OCI-LY1 (cell line): ENCODE measurements at regions not wholly inside any gene's neighbourhood (a gene's known extent, or its start where the extent isn't known, plus 50 kb on each side); places are given as distances from the start of the nearest gene placed in this dataset.

Source experiments
- H2AFZ ChIP-seq: fragments of 200-600 bp; sonication (generic), shearing (Covaris generic); 2 replicates; pipeline ENCODE4 v1.6.0; 2014; ENCODE audit warnings: antibody characterized with exemption, mild to moderate bottlenecking, low read length
- H3F3A ChIP-seq: fragments of 200-600 bp; sonication (generic), shearing (Covaris generic); 2 replicates; pipeline ENCODE4 v1.6.0; 2014; ENCODE audit warnings: mild to moderate bottlenecking, antibody characterized with exemption, low read length, moderate library complexity; ENCODE audit not compliant: insufficient read depth
- H3K27ac ChIP-seq: fragments of 200-600 bp; sonication (generic); 2 replicates; pipeline ENCODE4 v1.5.1; 2014; ENCODE audit warnings: low read length, mixed run types, mild to moderate bottlenecking, low read depth; ENCODE audit not compliant: poor library complexity, severe bottlenecking
- H3K27me3 ChIP-seq: fragments of 200-600 bp; sonication (generic); 2 replicates; pipeline ENCODE4 v1.6.0; 2014; ENCODE audit warnings: antibody characterized with exemption, mild to moderate bottlenecking, low read length, moderate library complexity; ENCODE audit not compliant: insufficient read depth
- H3K36me3 ChIP-seq: fragments of 200-600 bp; sonication (generic); 2 replicates; pipeline ENCODE4 v1.6.1; 2014; ENCODE audit warnings: mild to moderate bottlenecking, antibody characterized with exemption, low read length, moderate library complexity, mixed read lengths; ENCODE audit not compliant: insufficient read depth
- H3K4me1 ChIP-seq: fragments of 200-600 bp; sonication (generic); 2 replicates; pipeline ENCODE4 v1.5.1; 2014; ENCODE audit warnings: mild to moderate bottlenecking, low read length, moderate library complexity; ENCODE audit not compliant: insufficient read depth, severe bottlenecking
- H3K4me2 ChIP-seq: fragments of 200-600 bp; sonication (generic), shearing (Covaris generic); 2 replicates; pipeline ENCODE4 v1.6.1; 2014; ENCODE audit warnings: low read length
- H3K4me3 ChIP-seq: fragments of 200-600 bp; sonication (generic); 2 replicates; pipeline ENCODE4 v1.5.1; 2014; ENCODE audit warnings: low read length, low read depth, mild to moderate bottlenecking, mixed read lengths; ENCODE audit not compliant: poor library complexity, severe bottlenecking
- H3K79me2 ChIP-seq: fragments of 200-600 bp; shearing (Covaris generic); 2 replicates; pipeline ENCODE4 v1.6.1; 2016; ENCODE audit warnings: mixed run types, low read length, mixed read lengths; ENCODE audit not compliant: insufficient read depth
- H3K9ac ChIP-seq: fragments of 200-600 bp; sonication (generic), shearing (Covaris generic); 2 replicates; pipeline ENCODE4 v1.6.1; 2014; ENCODE audit warnings: mild to moderate bottlenecking, low read length, mixed read lengths
- H3K9me2 ChIP-seq: fragments of 200-600 bp; sonication (generic), shearing (Covaris generic); 2 replicates; pipeline ENCODE4 v1.6.1; 2014; ENCODE audit warnings: low read depth, mild to moderate bottlenecking, low read length, mixed read lengths
- H3K9me3 ChIP-seq: fragments of 200-600 bp; shearing (Covaris generic); 2 replicates; pipeline ENCODE4 v1.6.1; 2014; ENCODE audit warnings: low read length, mixed read lengths
- H4K20me1 ChIP-seq: fragments of 200-600 bp; sonication (generic), shearing (Covaris generic); 2 replicates; pipeline ENCODE4 v1.6.0; 2016; ENCODE audit warnings: mild to moderate bottlenecking, low read length; ENCODE audit not compliant: insufficient read depth
- EZH2 ChIP-seq: fragments of 200-600 bp; sonication (generic), shearing (Covaris generic); IDR thresholded peaks from 2 replicates; pipeline ENCODE4 v1.8.0; 2017; ENCODE audit warnings: borderline replicate concordance, mixed run types, mild to moderate bottlenecking, antibody characterized with exemption, low read length, moderate library complexity, mixed read lengths
- TF ChIP-seq, protein P1 (sequence below): fragments of 200-600 bp; sonication (generic), shearing (Covaris generic); IDR thresholded peaks from 2 replicates; pipeline ENCODE4 v1.5.1; 2017; ENCODE audit warnings: mild to moderate bottlenecking, antibody characterized with exemption, low read length, moderate library complexity, mixed read lengths

DNA sequence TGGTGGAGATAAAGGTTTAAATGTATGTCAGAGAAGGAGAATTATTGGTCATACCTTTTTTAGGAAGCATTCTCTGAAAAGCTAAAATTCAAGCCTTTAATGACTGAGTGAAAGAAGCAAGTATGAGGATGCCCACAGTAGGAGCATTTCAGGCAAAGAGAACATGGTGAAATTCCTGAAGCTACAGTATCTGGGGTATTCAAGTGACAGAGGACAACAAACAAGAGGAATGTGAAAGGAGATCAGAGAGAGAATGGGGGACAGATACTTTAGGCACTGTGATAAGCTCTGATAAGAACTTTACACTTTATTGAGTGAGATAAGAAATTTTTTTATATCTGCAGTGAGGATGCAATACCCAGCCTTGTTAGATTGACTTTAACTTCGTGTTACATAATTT, 621.3 kb upstream of the AGA start:
- H3K79me2 ChIP-seq, result no peaks in the 10 kb centered on the region
- no peak overlapping the region for H3K9ac ChIP-seq
- no peaks in the 10 kb centered on the region for H3K27me3 ChIP-seq
- no peak overlapping the region for H3K27ac ChIP-seq
- no peaks in the 10 kb centered on the region for H3K4me1 ChIP-seq
- H4K20me1 ChIP-seq, result no peaks in the 10 kb centered on the region
- no peaks in the 10 kb centered on the region for H3K9me3 ChIP-seq
- H3K4me2 ChIP-seq, result no peak overlapping the region
- H3K4me3 ChIP-seq, result no peak overlapping the region
- H2AFZ ChIP-seq, result no peak overlapping the region
- H3K36me3 ChIP-seq, result no peaks in the 10 kb centered on the region
- no peaks in the 10 kb centered on the region for H3F3A ChIP-seq
- H3K9me2 ChIP-seq, result no peaks in the 10 kb centered on the region
- TF ChIP-seq, protein P1, sequence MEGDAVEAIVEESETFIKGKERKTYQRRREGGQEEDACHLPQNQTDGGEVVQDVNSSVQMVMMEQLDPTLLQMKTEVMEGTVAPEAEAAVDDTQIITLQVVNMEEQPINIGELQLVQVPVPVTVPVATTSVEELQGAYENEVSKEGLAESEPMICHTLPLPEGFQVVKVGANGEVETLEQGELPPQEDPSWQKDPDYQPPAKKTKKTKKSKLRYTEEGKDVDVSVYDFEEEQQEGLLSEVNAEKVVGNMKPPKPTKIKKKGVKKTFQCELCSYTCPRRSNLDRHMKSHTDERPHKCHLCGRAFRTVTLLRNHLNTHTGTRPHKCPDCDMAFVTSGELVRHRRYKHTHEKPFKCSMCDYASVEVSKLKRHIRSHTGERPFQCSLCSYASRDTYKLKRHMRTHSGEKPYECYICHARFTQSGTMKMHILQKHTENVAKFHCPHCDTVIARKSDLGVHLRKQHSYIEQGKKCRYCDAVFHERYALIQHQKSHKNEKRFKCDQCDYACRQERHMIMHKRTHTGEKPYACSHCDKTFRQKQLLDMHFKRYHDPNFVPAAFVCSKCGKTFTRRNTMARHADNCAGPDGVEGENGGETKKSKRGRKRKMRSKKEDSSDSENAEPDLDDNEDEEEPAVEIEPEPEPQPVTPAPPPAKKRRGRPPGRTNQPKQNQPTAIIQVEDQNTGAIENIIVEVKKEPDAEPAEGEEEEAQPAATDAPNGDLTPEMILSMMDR, result no peak
- no peak for TF ChIP-seq EZH2

DNA sequence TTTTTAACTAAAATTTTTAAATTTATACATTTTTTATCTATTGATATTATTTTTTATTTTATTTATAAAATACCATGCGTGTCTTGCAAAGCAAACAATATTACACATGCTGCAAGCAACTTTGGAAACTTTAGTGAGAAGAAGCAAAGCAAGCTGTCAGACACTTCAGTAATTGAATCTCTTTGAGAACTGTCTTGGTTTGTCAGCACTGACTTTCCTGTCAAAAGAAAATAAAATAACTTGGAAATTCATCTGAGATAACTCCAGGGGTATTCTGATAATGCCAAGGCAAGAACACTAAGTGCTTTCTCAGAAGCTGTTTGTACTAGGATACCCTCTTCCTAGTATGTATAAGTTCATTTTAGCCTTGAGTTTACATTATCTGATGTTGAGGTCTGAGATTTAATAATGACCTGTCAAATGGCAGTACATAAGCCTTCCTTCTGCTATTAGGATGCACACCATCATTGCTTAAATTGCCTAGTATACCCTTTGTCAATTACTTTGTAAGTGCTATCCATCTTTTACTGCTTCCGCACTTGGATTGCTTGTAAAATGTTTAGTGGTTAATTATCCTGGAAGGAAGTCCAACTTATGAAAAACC, 624.2 kb upstream of the AGA start:
- TF ChIP-seq, protein P1, result no peak
- no peak for TF ChIP-seq EZH2
- Histone ChIP-seq H3K79me2 (no peaks in the 10 kb centered on the region), H3K4me1 (no peaks in the 10 kb centered on the region), H3K36me3 (no peaks in the 10 kb centered on the region), H3K4me2 (no peak overlapping the region), H3K27me3 (no peaks in the 10 kb centered on the region), H3K9me2 (no peaks in the 10 kb centered on the region), H3F3A (no peaks in the 10 kb centered on the region), H4K20me1 (no peaks in the 10 kb centered on the region), H2AFZ (no peak overlapping the region), H3K9me3 (no peaks in the 10 kb centered on the region), H3K4me3 (no peak overlapping the region), H3K27ac (no peak overlapping the region), H3K9ac (no peak overlapping the region)

DNA sequence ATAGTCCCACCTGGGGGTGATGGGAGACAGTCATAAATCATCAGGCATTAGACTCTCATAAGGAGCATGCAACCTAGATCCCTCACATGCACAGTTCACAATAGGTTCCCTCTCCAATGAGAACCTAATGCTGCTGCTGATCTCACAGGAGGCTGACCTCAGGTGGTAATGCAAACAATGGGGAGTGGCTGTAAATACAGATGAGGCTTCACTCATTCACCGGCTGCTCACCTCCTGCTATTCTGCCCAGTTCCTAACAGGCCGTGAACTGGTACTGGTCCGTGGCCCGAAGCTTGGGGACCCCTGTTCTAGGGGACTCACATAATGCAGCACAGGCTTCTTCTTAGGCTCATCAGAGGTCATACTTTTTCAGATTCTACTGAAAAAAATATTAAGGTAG, 625.9 kb upstream of the AGA start:
- Histone ChIP-seq H3K4me1 (no peaks in the 10 kb centered on the region), H3K4me3 (no peak overlapping the region), H3K9ac (no peak overlapping the region), H2AFZ (no peak overlapping the region), H3K36me3 (no peaks in the 10 kb centered on the region), H3F3A (no peaks in the 10 kb centered on the region), H3K9me2 (no peaks in the 10 kb centered on the region), H3K27me3 (no peaks in the 10 kb centered on the region), H3K27ac (no peak overlapping the region), H4K20me1 (no peaks in the 10 kb centered on the region), H3K9me3 (no peaks in the 10 kb centered on the region), H3K4me2 (no peak overlapping the region), H3K79me2 (no peaks in the 10 kb centered on the region)
- TF ChIP-seq, protein P1, result no peak
- TF ChIP-seq EZH2, result no peak
